DMS 273 treated with DMSO at 0.1 percent for 48 hours (cell line): ENCODE measurements at regions not wholly inside any gene's neighbourhood (a gene's known extent, or its start where the extent isn't known, plus 50 kb on each side); places are given as distances from the start of the nearest gene placed in this dataset.
"Not testable (repeated sequence)": the region's sequence is repeated elsewhere in the genome, so short reads cannot be mapped to it uniquely, and the experiment has no call there.

Experiments used
- DNase-seq: peaks from one replicate; lab custom pipeline; 2025; lab: John Stamatoyannopoulos, UW

DNA sequence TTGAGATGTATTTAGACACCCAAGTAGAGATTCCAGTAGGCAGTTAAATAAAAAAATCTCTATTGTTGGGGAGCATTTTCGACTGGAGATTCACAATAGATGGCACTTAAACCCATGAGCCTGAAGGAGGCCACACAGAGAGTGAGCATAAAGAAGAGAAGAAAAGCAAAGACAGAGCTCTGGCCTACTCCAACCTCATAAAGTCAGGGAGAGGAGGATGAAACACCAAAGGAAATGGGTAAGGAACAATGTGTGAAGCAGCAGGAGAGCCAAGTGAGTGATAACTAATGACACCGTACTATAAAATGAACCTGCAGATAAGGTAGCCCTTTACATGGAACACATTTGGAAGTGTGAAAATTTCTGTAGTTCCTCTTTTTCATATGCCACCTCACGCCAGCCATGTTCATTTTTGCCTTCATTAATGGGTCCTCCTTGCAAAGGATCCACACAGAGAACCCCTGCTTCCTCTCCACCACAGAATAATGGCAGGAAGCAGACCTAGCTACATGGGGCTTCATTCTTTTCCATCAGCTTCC is 150.0 kb upstream of the SYT10 start:
- DNase-seq: no peak

DNA sequence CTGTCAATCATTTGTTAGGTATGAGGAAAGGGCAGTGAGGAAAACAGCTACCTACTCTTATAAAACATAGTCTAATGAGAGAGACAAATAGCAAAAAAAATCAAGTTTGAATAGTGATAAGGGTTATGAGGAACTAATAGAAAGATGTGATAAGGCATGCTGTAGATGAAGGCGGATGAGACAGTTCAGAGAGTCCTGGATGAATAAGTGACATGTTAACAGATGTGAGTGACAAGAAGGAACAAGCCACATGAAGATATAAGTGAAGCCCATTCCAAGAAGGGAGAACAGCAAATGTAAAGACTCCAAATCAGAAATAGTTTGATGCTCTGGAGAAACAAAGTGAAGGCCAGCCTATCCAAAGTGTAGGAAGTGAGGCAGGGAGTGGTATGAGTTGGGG is 154.1 kb upstream of the SYT10 start:
- DNase-seq: no peak

DNA sequence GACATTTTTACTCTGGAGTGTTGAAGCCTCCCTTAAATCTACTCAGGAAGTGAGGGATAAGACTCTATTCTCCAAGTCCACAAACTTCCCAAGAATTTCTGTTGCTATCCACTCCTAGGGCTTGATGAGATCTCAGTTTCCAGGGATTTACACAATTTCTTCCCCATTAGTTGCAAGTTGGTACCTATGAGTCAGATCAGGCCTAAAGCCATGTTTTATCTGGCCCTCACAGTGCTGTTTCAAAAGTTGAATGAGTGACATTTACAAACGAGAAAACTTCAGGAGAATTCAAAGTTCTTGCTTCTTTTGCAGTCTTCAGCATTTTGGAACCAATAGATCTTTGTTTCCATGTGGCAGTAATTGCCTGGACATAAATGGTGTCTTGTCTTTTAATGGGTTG is 156.4 kb upstream of the SYT10 start:
- no peak for DNase-seq

GRCh38 chr12:33596814-33597213 is 157.2 kb upstream of the SYT10 start:
- no peak for DNase-seq

- no peak for DNase-seq
These were observed 162.9 kb upstream of the SYT10 start for GRCh38 chr12:33602515-33602914.

- no peak for DNase-seq
These were observed 166.1 kb upstream of the SYT10 start for GRCh38 chr12:33605757-33606156.

DNA sequence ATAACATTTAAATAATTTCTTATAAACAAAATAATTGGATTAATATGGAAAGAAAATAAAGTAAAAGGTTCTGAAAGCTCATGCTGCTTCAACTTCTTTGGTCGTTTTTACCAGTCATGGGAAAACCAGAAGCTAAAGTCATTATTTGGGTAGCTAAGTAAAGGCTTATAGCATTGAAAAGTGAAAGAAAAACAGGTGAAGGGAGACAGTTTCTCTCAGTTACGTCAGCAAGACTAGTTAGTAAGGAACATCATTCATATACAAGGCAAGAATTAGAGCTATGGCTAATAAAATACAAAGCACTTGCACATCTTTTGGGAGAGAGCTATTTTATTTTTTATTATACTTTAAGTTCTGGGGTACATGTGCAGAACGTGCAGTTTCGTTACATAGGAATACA is 170.3 kb upstream of the SYT10 start:
- no peak for DNase-seq

DNA sequence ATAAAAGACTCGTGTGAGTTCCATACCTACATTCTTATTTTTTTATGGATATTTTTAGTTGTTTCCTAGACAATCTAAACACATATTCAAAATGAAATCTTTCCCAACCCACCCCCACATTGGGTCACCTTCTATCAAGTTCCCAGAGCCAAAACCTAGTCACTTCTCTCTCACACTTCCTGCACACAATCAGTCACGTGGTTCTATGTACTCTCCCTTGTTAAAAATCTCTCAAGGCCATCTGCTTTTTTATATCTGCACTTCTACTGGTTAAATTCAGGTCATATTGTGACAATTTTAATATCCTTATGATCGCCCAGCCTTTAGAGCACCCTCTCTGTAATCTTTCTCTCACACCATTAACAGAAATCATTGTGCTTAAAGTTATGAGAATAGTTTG is 175.0 kb upstream of the SYT10 start:
- no peak for DNase-seq

- DNase-seq: no peak
These were observed 177.6 kb upstream of the SYT10 start for GRCh38 chr12:33617218-33617617.

DNA sequence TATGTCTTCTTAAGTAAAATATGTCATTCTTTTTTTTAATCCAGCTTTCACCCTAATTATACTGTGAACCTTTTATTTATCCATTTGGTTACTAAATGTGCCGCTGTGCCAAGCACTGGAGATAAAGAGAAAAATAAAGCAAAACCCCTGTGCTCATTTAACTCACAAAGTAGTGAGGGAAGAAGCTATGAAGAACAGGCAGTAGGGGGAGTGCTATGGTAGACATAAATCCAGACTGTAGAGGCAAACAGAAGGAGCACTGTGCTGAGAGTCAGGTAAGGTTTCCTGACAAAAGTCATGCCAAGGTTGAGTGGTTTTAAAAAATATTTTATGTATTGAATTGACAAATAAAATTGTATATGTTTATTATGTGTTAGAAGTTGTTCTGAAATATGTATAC is 188.5 kb upstream of the SYT10 start:
- no peak for DNase-seq

- no peak for DNase-seq
These were observed 194.9 kb upstream of the SYT10 start for GRCh38 chr12:33634544-33634943.

GRCh38 chr12:33636930-33637329 is 197.3 kb upstream of the SYT10 start:
- DNase-seq: not testable (repeated sequence)

DNA sequence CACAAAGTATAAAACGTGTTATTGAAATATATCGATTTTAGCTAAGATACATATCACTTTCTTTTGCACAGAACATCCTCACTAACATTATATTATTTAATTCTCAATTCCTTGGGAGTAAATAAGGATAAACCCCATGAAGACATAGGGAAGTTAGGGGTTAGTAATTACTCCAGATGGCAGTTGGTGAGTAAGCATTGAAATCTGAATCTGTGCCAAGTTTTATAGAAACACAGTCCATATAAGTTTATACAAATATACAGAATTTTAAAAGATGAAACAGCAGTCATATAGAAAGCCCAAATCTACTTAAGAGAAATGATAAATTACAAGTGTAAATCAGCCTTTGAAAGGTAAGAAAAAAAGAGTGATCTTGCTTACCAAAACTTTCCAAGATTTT is 200.4 kb upstream of the SYT10 start:
- no peak for DNase-seq

DNA sequence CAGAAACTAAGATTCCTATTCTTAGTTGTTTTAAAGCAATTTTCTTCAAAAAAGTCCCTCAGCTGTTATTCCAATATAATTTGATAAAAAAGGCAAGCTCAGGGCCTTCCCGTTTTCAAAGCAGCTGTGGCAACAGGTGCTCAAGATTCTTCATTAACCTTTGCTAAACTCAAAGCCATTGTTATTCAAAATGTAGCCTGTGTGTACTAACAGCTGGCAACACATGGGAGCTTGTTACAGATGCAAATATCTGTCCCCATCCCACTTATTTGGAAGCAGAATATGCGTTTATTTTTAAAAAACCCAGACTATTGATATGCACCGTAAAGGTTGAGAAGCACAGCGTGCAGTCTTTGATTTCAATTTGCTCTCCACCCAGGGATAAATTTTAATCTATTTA is 210.4 kb upstream of the SYT10 start:
- DNase-seq: no peak

DNA sequence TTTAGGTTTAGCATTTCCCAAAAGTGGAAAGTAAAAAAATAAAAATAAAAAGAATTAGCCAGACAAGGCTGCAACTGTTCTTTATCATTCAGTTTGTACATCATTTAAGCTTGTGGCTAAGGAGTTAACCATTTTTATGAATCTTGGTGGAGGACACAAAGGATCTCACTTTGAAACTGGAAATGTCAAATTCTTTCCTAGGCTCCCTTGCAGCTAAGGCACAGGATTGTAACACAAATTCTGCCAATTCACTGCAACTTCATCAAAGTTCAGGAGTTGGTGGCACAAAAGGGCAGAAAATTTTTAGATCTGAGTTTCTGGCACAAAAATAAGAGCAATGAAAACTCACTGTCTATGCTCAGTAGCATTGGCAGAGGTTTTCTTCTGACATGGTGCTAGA is 211.2 kb upstream of the SYT10 start:
- DNase-seq: no peak

- DNase-seq: no peak
These were observed 213.7 kb upstream of the SYT10 start for GRCh38 chr12:33653362-33653761.

DNA sequence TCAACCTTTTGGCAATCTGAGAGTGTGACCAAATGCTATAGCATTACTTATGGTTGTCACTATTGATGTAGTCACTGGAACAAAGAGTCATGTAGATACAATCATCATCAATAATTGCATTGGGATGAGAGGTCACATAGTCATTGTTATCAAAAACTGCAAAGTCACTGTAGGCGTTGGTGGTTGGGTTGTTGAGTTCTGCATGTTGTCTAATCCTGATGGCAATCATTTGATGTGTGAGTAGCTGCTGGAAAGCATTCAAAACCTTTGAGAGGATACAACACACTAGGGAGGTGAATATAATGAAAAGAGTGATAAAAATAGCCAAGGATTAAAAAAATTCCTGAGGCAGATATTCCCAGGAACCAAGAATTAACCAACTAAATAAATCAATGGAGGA is 214.7 kb upstream of the SYT10 start:
- DNase-seq: no peak

- DNase-seq: no peak
These were observed 223.5 kb upstream of the SYT10 start for GRCh38 chr12:33663000-33663654.

DNA sequence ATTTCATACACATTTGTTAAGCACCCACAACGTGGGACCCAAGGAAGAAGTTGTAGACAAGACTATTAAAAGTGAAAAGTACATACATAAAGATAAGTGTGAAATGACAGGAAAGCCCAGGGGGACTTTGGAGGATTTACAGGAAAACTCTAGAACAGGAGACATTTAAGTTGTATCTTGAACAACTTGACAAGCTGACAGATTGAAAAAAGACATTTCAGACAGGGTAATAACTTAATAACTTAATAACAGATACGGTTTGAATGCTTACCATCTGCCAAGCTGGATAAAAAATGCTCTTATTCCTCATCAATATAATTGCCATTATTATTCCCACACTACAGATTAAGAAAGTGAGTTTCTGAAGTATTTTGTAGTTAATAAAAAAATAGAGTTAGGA is 229.7 kb upstream of the SYT10 start:
- DNase-seq: no peak

DNA sequence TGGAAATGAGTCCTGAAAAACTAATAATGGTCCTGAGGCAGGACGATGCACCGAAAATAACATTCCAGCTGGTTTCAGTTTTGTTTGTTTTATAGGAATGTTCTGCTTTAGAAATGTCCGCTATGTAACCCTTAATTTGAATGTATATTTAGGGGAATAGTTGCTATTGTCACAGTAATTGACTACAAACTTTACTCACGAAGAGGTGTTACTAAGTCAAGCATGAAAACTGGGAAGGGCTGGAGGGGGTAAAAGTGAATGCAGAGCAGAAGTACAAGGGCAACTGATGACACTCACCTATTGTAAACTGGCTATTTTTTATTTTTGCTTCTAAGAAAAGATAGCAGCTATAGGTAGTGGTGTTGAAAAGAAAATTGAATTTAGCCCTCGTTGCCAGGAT is 230.7 kb upstream of the SYT10 start:
- no peak for DNase-seq

GRCh38 chr12:33671676-33672075 is 232.1 kb upstream of the SYT10 start:
- no peak for DNase-seq

DNA sequence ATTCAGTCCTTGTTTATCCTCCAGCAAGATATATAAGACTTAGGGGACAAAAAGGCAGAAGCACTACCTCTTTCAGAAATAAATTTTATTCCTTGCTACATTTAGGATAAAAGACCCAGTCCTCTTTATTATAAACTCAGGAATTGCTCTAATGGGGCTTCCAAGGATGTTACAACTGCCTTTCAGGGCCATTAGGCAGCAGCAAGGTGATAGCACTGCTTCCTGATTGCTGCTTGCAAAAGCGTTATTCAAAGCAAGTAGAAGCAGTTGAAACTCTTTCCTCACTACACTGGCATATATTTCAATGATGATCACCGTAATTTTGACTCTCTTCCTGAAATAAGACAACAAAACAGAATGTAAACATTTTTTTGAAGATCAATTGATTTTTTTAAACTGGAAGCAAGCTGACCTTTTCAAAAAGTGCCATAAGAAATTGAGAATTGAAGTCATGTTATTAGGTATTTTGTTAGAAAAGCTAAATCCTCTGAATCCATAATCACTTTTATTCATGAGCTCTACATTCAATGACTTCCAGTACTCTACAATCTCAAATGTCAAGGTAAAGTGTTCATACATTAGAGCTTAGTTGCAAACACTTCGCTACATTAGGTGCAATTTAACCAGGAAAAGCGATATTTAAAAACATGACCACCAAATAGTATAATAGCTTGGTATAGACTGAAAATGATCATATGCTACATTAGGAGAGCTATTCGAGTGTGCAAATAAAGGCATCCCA is 233.4 kb upstream of the SYT10 start:
- no peak for DNase-seq

- DNase-seq: no peak
These were observed 237.2 kb upstream of the SYT10 start for GRCh38 chr12:33676866-33677265.
